HUDEP-2 (cell line): ENCODE measurements at regions not wholly inside any gene's neighbourhood (a gene's known extent, or its start where the extent isn't known, plus 50 kb on each side); places are given as distances from the start of the nearest gene placed in this dataset.

ENCODE experiments used
- DNase-seq, 76 experiments: peaks; one replicate each; lab custom pipeline; 2025; ENCODE audit not compliant: unreplicated experiment in 76 of 76; lab: John Stamatoyannopoulos, UW

GRCh38 chr14:86513564-86513963 lies 983.6 kb downstream of the FLRT2 start:
- DNase-seq = no peak

GRCh38 chr14:86513056-86513455 lies 983.1 kb downstream of the FLRT2 start:
- DNase-seq = no peak

GRCh38 chr14:86510491-86510890 lies 980.5 kb downstream of the FLRT2 start:
- DNase-seq = no peak

- DNase-seq = no peak
Measured at GRCh38 chr14:86505808-86506207, 975.9 kb downstream of the FLRT2 start.

GRCh38 chr14:86501611-86502010 lies 971.7 kb downstream of the FLRT2 start:
- DNase-seq = no peak

- no peak for DNase-seq
Measured at GRCh38 chr14:86491743-86492142, 961.8 kb downstream of the FLRT2 start.

- DNase-seq = no peak
Measured at GRCh38 chr14:86481104-86481503, 951.2 kb downstream of the FLRT2 start.

- DNase-seq = no peak
Measured at GRCh38 chr14:86464341-86464740, 934.4 kb downstream of the FLRT2 start.

- peak in 2 of 76 experiments; percentile 0 to 1 for DNase-seq
Measured at GRCh38 chr14:86462193-86462753, 932.3 kb downstream of the FLRT2 start.

GRCh38 chr14:86457481-86458135 lies 927.7 kb downstream of the FLRT2 start:
- no peak for DNase-seq

GRCh38 chr14:86450085-86450484 lies 920.1 kb downstream of the FLRT2 start:
- DNase-seq = no peak

- no peak for DNase-seq
Measured at GRCh38 chr14:86442135-86442534, 912.2 kb downstream of the FLRT2 start.

- DNase-seq = no peak
Measured at GRCh38 chr14:86430853-86431252, 900.9 kb downstream of the FLRT2 start.

- no peak for DNase-seq
Measured at GRCh38 chr14:86423214-86423613, 893.3 kb downstream of the FLRT2 start.

- no peak for DNase-seq
Measured at GRCh38 chr14:86420131-86420530, 890.2 kb downstream of the FLRT2 start.

- no peak for DNase-seq
Measured at GRCh38 chr14:86414146-86414545, 884.2 kb downstream of the FLRT2 start.

GRCh38 chr14:86404989-86405649 lies 875.2 kb downstream of the FLRT2 start:
- no peak for DNase-seq

GRCh38 chr14:86404425-86404824 lies 874.5 kb downstream of the FLRT2 start:
- DNase-seq = no peak

GRCh38 chr14:86402545-86402944 lies 872.6 kb downstream of the FLRT2 start:
- DNase-seq = no peak

- DNase-seq = no peak
Measured at GRCh38 chr14:86391085-86391484, 861.1 kb downstream of the FLRT2 start.

GRCh38 chr14:86388216-86388615 lies 858.3 kb downstream of the FLRT2 start:
- DNase-seq = no peak

GRCh38 chr14:86373886-86374285 lies 843.9 kb downstream of the FLRT2 start:
- no peak for DNase-seq
